Hepatocyte (in vitro differentiated cells): ENCODE measurements at regions not wholly inside any gene's neighbourhood (a gene's known extent, or its start where the extent isn't known, plus 50 kb on each side); places are given as distances from the start of the nearest gene placed in this dataset.

ENCODE experiments used
- DNase-seq: peaks from one replicate; pipeline ENCODE4 v3.0.0-alpha.2; 2016; ENCODE audit warnings: low spot score
- H2AFZ ChIP-seq: fragments of 200-600 bp; sonication (generic); 2 replicates; pipeline ENCODE4 v1.6.0; 2016; ENCODE audit warnings: antibody characterized with exemption, mild to moderate bottlenecking
- H3K27ac ChIP-seq: fragments of 200-600 bp; sonication (generic); 2 replicates; pipeline ENCODE4 v1.5.1; 2016; ENCODE audit warnings: mild to moderate bottlenecking
- H3K27me3 ChIP-seq: fragments of 200-600 bp; sonication (generic); 2 replicates; pipeline ENCODE4 v1.6.1; 2016
- H3K36me3 ChIP-seq: fragments of 200-600 bp; sonication (generic); replicated peaks from 2 replicates; pipeline ENCODE4 v1.5.1; 2016; ENCODE audit warnings: low read depth; ENCODE audit not compliant: insufficient read depth
- H3K4me1 ChIP-seq: fragments of 200-600 bp; sonication (generic); 2 replicates; pipeline ENCODE4 v1.5.1; 2016; ENCODE audit warnings: mild to moderate bottlenecking, moderate library complexity; ENCODE audit not compliant: insufficient read depth
- H3K4me2 ChIP-seq: fragments of 200-600 bp; sonication (generic); 2 replicates; pipeline ENCODE4 v1.6.0; 2016
- H3K4me3 ChIP-seq: fragments of 200-600 bp; sonication (generic); 2 replicates; pipeline ENCODE4 v1.5.1; 2016; ENCODE audit warnings: mild to moderate bottlenecking
- H3K79me2 ChIP-seq: fragments of 200-600 bp; sonication (generic); 2 replicates; pipeline ENCODE4 v1.6.0; 2017; ENCODE audit warnings: mild to moderate bottlenecking
- H3K9me2 ChIP-seq: fragments of 200-600 bp; sonication (generic); replicated peaks from 2 replicates; pipeline ENCODE4 v1.6.0; 2017; ENCODE audit warnings: mild to moderate bottlenecking; ENCODE audit not compliant: insufficient read depth
- H3K9me3 ChIP-seq: fragments of 200-600 bp; sonication (generic); 2 replicates; pipeline ENCODE4 v1.5.1; 2016; ENCODE audit warnings: low read depth, mild to moderate bottlenecking
- H4K20me1 ChIP-seq: fragments of 200-600 bp; sonication (generic); 2 replicates; pipeline ENCODE4 v1.6.0; 2016; ENCODE audit warnings: mild to moderate bottlenecking; ENCODE audit not compliant: insufficient read depth, poor library complexity, severe bottlenecking
- CTCF ChIP-seq: fragments of 200-600 bp; sonication (generic); IDR thresholded peaks from 2 replicates; pipeline ENCODE4 v1.5.1; 2016; ENCODE audit warnings: antibody characterized with exemption, mild to moderate bottlenecking; ENCODE audit not compliant: poor library complexity
- EZH2 ChIP-seq: fragments of 200-600 bp; sonication (generic); IDR thresholded peaks from 2 replicates; pipeline ENCODE4 v1.6.1; 2016; ENCODE audit warnings: antibody characterized with exemption, mild to moderate bottlenecking, borderline replicate concordance
- EZH2phosphoT487 ChIP-seq: fragments of 200-600 bp; sonication (generic); IDR thresholded peaks from one replicate; pipeline ENCODE4 v1.6.1; 2018; ENCODE audit warnings: antibody characterized with exemption, mild to moderate bottlenecking, low read depth, moderate library complexity; ENCODE audit not compliant: unreplicated experiment, severe bottlenecking
- WGBS: methylation state at CpG from one replicate; pipeline ENCODE4 v1.1.6; 2016; ENCODE audit warnings: low lambda C conversion rate; ENCODE audit errors: missing lambda C conversion rate; 5-methylcytosine and 5-hydroxymethylcytosine counted together

- Histone ChIP-seq H3K4me1 (peaks cover 13% of the 10 kb centered on the region), H4K20me1 (no peaks in the 10 kb centered on the region), H3K9me2 (no peaks in the 10 kb centered on the region), H3K27me3 (no peaks in the 10 kb centered on the region), H2AFZ (no peak overlapping the region), H3K4me3 (no peak overlapping the region), H3K4me2 (peak overlapping the region; percentile 48), H3K79me2 (no peaks in the 10 kb centered on the region), H3K9me3 (no peaks in the 10 kb centered on the region), H3K27ac (peak overlapping the region; percentile 83), H3K36me3 (no peaks in the 10 kb centered on the region)
- WGBS = 70% methylated on average over 3 of the region's 3 CpGs
- TF ChIP-seq CTCF = no peak
- TF ChIP-seq EZH2 = no peak
- TF ChIP-seq EZH2phosphoT487 = no peak
- DNase-seq = no peak
These were observed 275.7 kb downstream of the PAX1 start for GRCh38 chr20:21981179-21981578.

- TF ChIP-seq EZH2 (no peak), CTCF (no peak), EZH2phosphoT487 (no peak)
- no peak overlapping the region for H3K27ac ChIP-seq
- no peaks in the 10 kb centered on the region for H3K4me1 ChIP-seq
- H3K4me3 ChIP-seq = no peak overlapping the region
- H3K4me2 ChIP-seq = no peak overlapping the region
- no peaks in the 10 kb centered on the region for H4K20me1 ChIP-seq
- H2AFZ ChIP-seq = no peak overlapping the region
- no peaks in the 10 kb centered on the region for H3K9me2 ChIP-seq
- no peak for DNase-seq
- H3K79me2 ChIP-seq = no peaks in the 10 kb centered on the region
- WGBS = 74% methylated on average over 2 of the region's 2 CpGs
- H3K9me3 ChIP-seq = no peaks in the 10 kb centered on the region
- H3K36me3 ChIP-seq = no peaks in the 10 kb centered on the region
- H3K27me3 ChIP-seq = no peaks in the 10 kb centered on the region
These were observed 266.0 kb downstream of the PAX1 start for GRCh38 chr20:21971436-21971835.

- no peaks in the 10 kb centered on the region for H3K36me3 ChIP-seq
- H3K9me3 ChIP-seq = no peaks in the 10 kb centered on the region
- no peak for TF ChIP-seq EZH2
- TF ChIP-seq CTCF = no peak
- TF ChIP-seq EZH2phosphoT487 = no peak
- H3K4me3 ChIP-seq = no peak overlapping the region
- DNase-seq = no peak
- H2AFZ ChIP-seq = no peak overlapping the region
- H3K9me2 ChIP-seq = no peaks in the 10 kb centered on the region
- no peak overlapping the region for H3K4me2 ChIP-seq
- no peaks in the 10 kb centered on the region for H3K79me2 ChIP-seq
- no peaks in the 10 kb centered on the region for H4K20me1 ChIP-seq
- no peak overlapping the region for H3K27ac ChIP-seq
- no peaks in the 10 kb centered on the region for H3K4me1 ChIP-seq
- no peaks in the 10 kb centered on the region for H3K27me3 ChIP-seq
These were observed 263.0 kb downstream of the PAX1 start for GRCh38 chr20:21968486-21968885.

GRCh38 chr20:21967481-21967880 lies 262.0 kb downstream of the PAX1 start:
- no peaks in the 10 kb centered on the region for H3K9me3 ChIP-seq
- no peaks in the 10 kb centered on the region for H3K9me2 ChIP-seq
- H3K4me2 ChIP-seq = no peak overlapping the region
- DNase-seq = no peak
- no peaks in the 10 kb centered on the region for H4K20me1 ChIP-seq
- TF ChIP-seq EZH2phosphoT487 = no peak
- TF ChIP-seq EZH2 = no peak
- TF ChIP-seq CTCF = no peak
- no peak overlapping the region for H2AFZ ChIP-seq
- no peaks in the 10 kb centered on the region for H3K79me2 ChIP-seq
- no peak overlapping the region for H3K4me3 ChIP-seq
- no peaks in the 10 kb centered on the region for H3K4me1 ChIP-seq
- no peaks in the 10 kb centered on the region for H3K27me3 ChIP-seq
- H3K36me3 ChIP-seq = no peaks in the 10 kb centered on the region
- no peak overlapping the region for H3K27ac ChIP-seq
- WGBS = 76% methylated on average over 5 of the region's 5 CpGs
